ENCODE measurements at regions not wholly inside any gene's neighbourhood (a gene's known extent, or its start where the extent isn't known, plus 50 kb on each side); places are given as distances from the start of the nearest gene placed in this dataset.

- no peak for TF ChIP-seq SMARCA4 (IDR thresholded peaks at IDR 0.05)
- TF ChIP-seq NKRF (IDR thresholded peaks at IDR 0.05; ENCODE audit: borderline replicate concordance) = no peak
- no peak for TF ChIP-seq XRCC4 (IDR thresholded peaks at IDR 0.05; ENCODE audit: extremely low read depth, insufficient read depth, insufficient read length)
- TF ChIP-seq MLLT1 (IDR thresholded peaks at IDR 0.05) = no peak
Observed at GRCh38 chr1:218775501-218776021, 398.1 kb upstream of the LYPLAL1 start (continued).

DNA sequence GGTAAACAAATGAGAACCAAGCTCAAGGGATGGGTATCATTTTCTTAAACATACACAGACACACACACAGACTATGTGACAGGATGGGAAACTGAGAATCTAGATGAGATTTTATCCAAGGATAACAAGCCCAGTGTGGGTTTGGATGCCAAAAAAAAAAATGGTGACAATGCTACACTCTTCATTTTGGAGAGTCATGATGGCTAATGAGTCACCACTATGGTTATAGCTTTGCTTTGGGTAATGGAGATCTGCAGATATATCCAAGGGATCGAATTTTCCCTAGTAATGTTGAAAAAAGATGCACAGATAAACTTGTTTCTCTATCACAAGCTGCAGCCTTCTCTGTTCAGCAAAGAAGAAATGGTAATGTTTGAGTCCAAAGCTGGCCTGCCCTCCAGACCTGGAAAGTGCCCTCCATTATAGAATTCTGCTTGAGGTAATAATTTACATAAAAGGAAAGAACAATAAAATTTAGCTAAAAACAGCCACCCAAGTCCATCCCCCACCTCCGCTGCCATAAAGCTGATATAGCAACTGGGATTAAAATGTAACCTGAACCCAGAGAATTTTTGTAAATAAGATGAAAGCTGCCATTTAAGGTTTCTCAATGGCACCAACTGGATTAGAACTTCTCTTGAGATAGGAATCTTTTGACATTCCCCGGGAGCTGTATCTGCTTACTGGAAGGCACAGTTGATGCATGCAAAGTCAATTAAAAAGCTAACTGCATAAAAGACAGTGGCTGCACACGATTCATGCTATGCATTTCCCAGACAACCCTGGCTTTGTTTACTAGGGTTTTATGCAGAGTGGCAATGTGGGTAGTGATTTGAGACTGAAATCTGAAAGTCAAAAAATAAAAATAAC lies 395.2 kb upstream of the LYPLAL1 start:
- in situ Hi-C loops (cut with MboI) (no loop called here), intact Hi-C loops (cut with micrococcal nuclease) (no loop called here)
- Histone ChIP-seq H2AFZ (ENCODE audit: low read depth, low read length) (no peak overlapping the region), H3K9me3 (replicated peaks; ENCODE audit: control insufficient read depth, insufficient read depth, low read depth, low read length) (no peaks in the 10 kb centered on the region; the same call in 1 of the 2 replicates), H3K36me3 (ENCODE audit: control insufficient read depth, insufficient read depth, low read length) (no peaks in the 10 kb centered on the region), H3K4me2 (ENCODE audit: insufficient read depth, low read length) (no peak overlapping the region), H3K27ac (ENCODE audit: extremely low read depth, low read depth, low read length) (no peak overlapping the region), H3K79me2 (ENCODE audit: control insufficient read depth, insufficient read depth, low read length) (no peaks in the 10 kb centered on the region), H3K4me1 (replicated peaks in 1 of 2; ENCODE audit: control insufficient read depth in 2 of 2, insufficient read depth in 2 of 2, low read length in 2 of 2) (no peaks in the 10 kb centered on the region), H4K20me1 (replicated peaks; ENCODE audit: control insufficient read depth, insufficient read depth, low read length) (no peaks in the 10 kb centered on the region), H3K9me1 (ENCODE audit: control insufficient read depth, insufficient read depth, low read length) (no peaks in the 10 kb centered on the region), H3K27me3 (ENCODE audit: control insufficient read depth in 2 of 2, insufficient read depth in 2 of 2, low read length in 2 of 2) (no peaks in the 10 kb centered on the region), H3K9ac (ENCODE audit: insufficient read depth in 1 of 2, low read depth in 2 of 2, low read length in 2 of 2) (no peak overlapping the region), H3K4me3 (no peak overlapping the region)
- ATAC-seq (no peak), FAIRE-seq (no peak), DNase-seq (ENCODE audit: extremely low read depth in 1 of 4, low spot score in 3 of 4) (no peak)
- POLR2A ChIA-PET = no interaction called here
- WGBS (ENCODE audit: insufficient coverage, low coverage, missing lambda C conversion rate) = 1% methylated on average over 4 of the region's 4 CpGs
- CTCF ChIA-PET (ENCODE audit: low intra/inter-chr PET ratio) = no interaction called here
- no TSS peak for BruUV-seq (replicated peaks)
- TF ChIP-seq SRSF7 (optimal IDR thresholded peaks at IDR 0.05; ENCODE audit: low read depth, low read length) = no peak
- no peak for TF ChIP-seq LARP7 (IDR thresholded peaks at IDR 0.05)
- no peak for TF ChIP-seq SETDB1 (IDR thresholded peaks at IDR 0.05; ENCODE audit: low read length)
- TF ChIP-seq, protein P1, sequence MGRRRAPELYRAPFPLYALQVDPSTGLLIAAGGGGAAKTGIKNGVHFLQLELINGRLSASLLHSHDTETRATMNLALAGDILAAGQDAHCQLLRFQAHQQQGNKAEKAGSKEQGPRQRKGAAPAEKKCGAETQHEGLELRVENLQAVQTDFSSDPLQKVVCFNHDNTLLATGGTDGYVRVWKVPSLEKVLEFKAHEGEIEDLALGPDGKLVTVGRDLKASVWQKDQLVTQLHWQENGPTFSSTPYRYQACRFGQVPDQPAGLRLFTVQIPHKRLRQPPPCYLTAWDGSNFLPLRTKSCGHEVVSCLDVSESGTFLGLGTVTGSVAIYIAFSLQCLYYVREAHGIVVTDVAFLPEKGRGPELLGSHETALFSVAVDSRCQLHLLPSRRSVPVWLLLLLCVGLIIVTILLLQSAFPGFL (CRISPR knock-in tag; IDR thresholded peaks at IDR 0.05) = no peak
- TF ChIP-seq THRAP3 (IDR thresholded peaks at IDR 0.05; ENCODE audit: borderline replicate concordance) = no peak
- no peak for TF ChIP-seq KDM4B (IDR thresholded peaks at IDR 0.05; ENCODE audit: borderline replicate concordance in 2 of 2, low read depth in 1 of 2)
- TF ChIP-seq KLF16 (IDR thresholded peaks at IDR 0.05) = no peak
- no peak for TF ChIP-seq ZNF740 (CRISPR knock-in tag; IDR thresholded peaks at IDR 0.05)
- no peak for TF ChIP-seq ZNF740 (tag; IDR thresholded peaks at IDR 0.05)
- TF ChIP-seq SAFB (IDR thresholded peaks at IDR 0.05; ENCODE audit: borderline replicate concordance, low read depth, low read length) = no peak
- no peak for TF ChIP-seq POLR2A (conservative IDR thresholded peaks at IDR 0.05)
- no peak for TF ChIP-seq ZKSCAN3 (CRISPR knock-in tag; IDR thresholded peaks at IDR 0.05)
